ENCODE measurements at regions not wholly inside any gene's neighbourhood (a gene's known extent, or its start where the extent isn't known, plus 50 kb on each side); places are given as distances from the start of the nearest gene placed in this dataset.

GRCh38 chr14:84001023-84001422 lies 1528.9 kb upstream of the FLRT2 start:
- no peak for DNase-seq (ENCODE audit: low spot score)

GRCh38 chr14:84003346-84003745 lies 1526.6 kb upstream of the FLRT2 start:
- DNase-seq (ENCODE audit: low spot score): no peak

GRCh38 chr14:84006643-84007155 lies 1523.2 kb upstream of the FLRT2 start:
- DNase-seq (ENCODE audit: low spot score): no peak

- no peak for DNase-seq (ENCODE audit: low spot score)
Observed at GRCh38 chr14:84013424-84013823, 1516.5 kb upstream of the FLRT2 start.

GRCh38 chr14:84017495-84017894 lies 1512.4 kb upstream of the FLRT2 start:
- DNase-seq (ENCODE audit: low spot score): no peak

- DNase-seq (ENCODE audit: low spot score): no peak
Observed at GRCh38 chr14:84021433-84021832, 1508.5 kb upstream of the FLRT2 start.

- no peak for DNase-seq (ENCODE audit: low spot score)
Observed at GRCh38 chr14:84024231-84024820, 1505.6 kb upstream of the FLRT2 start.

- DNase-seq (ENCODE audit: low spot score): no peak
Observed at GRCh38 chr14:84025106-84026012, 1504.6 kb upstream of the FLRT2 start.

GRCh38 chr14:84027351-84027750 lies 1502.6 kb upstream of the FLRT2 start:
- no peak for DNase-seq (ENCODE audit: low spot score)

GRCh38 chr14:84028080-84028604 lies 1501.8 kb upstream of the FLRT2 start:
- no peak for DNase-seq (ENCODE audit: low spot score)

- no peak for DNase-seq (ENCODE audit: low spot score)
Observed at GRCh38 chr14:84029246-84029645, 1500.7 kb upstream of the FLRT2 start.

GRCh38 chr14:84029720-84030119 lies 1500.2 kb upstream of the FLRT2 start:
- no peak for DNase-seq (ENCODE audit: low spot score)

- no peak for DNase-seq (ENCODE audit: low spot score)
Observed at GRCh38 chr14:84036840-84037239, 1493.1 kb upstream of the FLRT2 start.

GRCh38 chr14:84037593-84037992 lies 1492.4 kb upstream of the FLRT2 start:
- DNase-seq (ENCODE audit: low spot score): no peak

GRCh38 chr14:84040101-84040500 lies 1489.8 kb upstream of the FLRT2 start:
- DNase-seq (ENCODE audit: low spot score): no peak

GRCh38 chr14:84041421-84041820 lies 1488.5 kb upstream of the FLRT2 start:
- no peak for DNase-seq (ENCODE audit: low spot score)

GRCh38 chr14:84042992-84043391 lies 1487.0 kb upstream of the FLRT2 start:
- DNase-seq (ENCODE audit: low spot score): no peak

GRCh38 chr14:84064316-84065125 lies 1465.4 kb upstream of the FLRT2 start:
- no peak for DNase-seq (ENCODE audit: low spot score)

- DNase-seq (ENCODE audit: low spot score): no peak
Observed at GRCh38 chr14:84065811-84066210, 1464.1 kb upstream of the FLRT2 start.

- no peak for DNase-seq (ENCODE audit: low spot score)
Observed at GRCh38 chr14:84068288-84068687, 1461.7 kb upstream of the FLRT2 start.

- no peak for DNase-seq (ENCODE audit: low spot score)
Observed at GRCh38 chr14:84071061-84071460, 1458.9 kb upstream of the FLRT2 start.

GRCh38 chr14:84074626-84075025 lies 1455.3 kb upstream of the FLRT2 start:
- no peak for DNase-seq (ENCODE audit: low spot score)

Data from hematopoietic multipotent progenitor cell treated with erythropoietin and hydrocortisone succinate and interleukin-3 and kit ligand, for 15 days (in vitro differentiated cells).